Middle frontal gyrus (tissue), 1 donor: ENCODE measurements at regions not wholly inside any gene's neighbourhood (a gene's known extent, or its start where the extent isn't known, plus 50 kb on each side); places are given as distances from the start of the nearest gene placed in this dataset.

Experiments
- DNase-seq: peaks from one replicate; pipeline ENCODE4 v3.0.0-alpha.2; 2015; ENCODE audit warnings: low spot score; ENCODE audit errors: extremely low spot score

GRCh38 chr5:175805256-175806011 is 65.9 kb upstream of the CPLX2 start:
- no peak for DNase-seq

- no peak for DNase-seq
Measured at GRCh38 chr5:175808711-175809110, 62.7 kb upstream of the CPLX2 start.

DNA sequence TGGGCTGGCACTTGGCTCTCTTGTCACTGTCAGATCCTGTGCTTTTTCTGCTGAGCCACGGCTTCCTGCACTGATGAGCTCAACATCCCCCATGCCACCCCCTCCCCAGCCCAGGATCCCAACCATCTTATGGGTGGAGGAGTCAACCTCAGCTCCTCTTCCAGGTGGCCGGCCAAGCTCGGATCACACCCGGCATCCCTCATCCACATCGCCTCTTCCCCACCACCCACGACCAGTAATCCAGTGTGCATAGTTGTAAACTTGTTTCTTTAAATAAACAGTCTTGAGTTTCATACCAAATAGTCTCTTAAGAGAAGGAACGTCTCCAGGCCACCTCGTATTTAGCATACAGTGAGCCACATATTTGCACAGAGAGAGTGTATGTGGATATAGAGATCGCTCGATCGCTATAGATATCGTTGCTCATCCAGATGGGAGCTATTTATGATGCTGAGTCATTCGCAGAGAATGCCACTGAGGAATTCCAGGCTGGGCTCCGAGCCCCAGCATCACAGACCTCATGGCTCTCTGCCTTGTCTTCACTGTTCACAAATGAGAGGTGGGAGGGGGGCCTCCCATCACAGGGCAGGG is 61.8 kb upstream of the CPLX2 start:
- DNase-seq, result peak; percentile 66

DNA sequence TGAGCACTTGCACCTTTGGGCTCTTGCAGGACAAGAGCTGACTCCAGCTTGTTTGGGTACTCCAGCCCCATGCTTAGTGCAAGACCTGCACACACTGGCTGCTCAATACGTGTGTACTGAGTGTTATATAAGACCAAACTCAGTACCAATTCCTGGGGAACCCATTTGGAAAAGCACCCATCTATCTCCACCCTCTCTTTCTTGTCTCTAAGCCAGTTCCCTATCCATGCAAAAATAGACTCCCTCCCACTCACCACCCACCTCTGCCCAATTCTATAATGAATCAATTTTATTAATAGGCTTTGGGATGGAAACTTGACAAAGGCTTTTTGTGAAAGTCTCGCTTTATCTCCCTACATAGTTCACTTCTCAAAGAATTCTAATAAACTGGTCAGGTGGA is 60.9 kb upstream of the CPLX2 start:
- no peak for DNase-seq

DNA sequence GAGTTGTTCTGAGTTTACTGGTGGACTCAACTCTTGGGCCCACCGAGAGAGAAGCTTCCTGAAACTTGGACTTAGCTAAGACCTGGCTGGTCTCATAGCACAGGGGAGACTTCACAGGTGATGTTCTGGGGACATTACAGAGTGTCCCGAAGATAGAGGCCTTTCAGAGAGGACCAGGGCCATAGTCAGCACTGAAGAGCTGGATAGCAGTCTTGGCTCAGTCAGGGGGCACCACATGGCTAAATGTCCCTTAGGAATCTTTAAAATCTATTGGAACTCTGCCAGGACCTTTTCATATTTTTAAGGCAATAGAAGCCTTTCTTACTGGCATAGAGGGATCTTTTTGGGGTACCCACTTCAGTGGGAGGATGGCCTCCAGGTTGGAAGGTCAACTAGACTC is 59.8 kb upstream of the CPLX2 start:
- no peak for DNase-seq

DNA sequence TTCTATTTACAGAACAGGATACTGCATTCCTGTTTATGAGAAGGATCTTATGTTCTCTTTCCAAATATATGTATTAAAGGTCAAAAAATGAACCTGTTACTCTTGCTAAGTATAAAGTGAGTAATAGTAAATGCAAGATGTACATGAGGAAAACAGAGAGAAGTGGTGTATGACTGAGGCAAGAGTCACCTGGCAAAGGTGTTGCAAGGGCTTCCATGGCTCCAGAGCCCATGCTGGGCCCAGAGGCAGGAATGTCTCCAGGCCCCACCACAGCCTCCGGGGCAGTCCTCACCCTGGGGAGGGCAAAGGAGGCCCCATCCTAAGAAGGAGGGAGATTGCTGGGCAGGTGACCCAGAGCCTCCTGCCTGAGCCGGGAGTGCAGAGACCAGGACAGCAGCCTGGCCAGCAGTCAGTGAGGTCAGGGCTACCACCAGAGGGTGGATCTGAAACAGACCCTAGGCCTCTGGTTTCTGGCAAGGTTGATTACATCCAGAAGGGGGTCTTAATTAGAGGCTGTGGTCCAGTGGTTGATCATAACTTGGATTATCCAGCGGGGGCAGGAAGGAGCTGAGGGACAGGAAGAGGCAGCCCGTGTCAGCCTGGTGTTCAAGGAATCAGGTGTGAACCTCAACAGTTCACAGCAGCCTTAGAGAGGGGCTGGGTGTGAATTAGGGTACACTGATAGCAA is 57.3 kb upstream of the CPLX2 start:
- DNase-seq, result no peak

DNA sequence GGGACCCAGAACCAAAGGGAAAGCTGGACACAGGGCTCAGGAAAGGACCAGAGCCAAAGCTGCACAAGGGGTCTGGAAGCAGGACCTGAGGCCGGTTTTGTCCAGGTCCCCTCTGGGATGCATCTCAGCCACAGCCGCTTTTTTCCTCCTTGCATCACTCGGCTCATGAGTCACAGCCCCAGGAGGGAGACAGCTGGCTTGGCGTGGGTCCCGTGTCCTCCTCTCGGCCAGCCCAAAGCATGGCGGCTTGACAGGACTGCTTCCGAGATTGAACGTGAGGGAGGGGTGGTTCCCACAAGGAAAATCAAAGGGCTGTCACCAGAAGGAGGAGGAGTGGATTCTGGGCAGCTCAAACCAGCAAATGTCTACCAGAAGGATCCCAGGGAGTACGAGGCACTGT is 56.7 kb upstream of the CPLX2 start:
- DNase-seq, result peak; percentile 37

GRCh38 chr5:175815126-175815913 is 56.1 kb upstream of the CPLX2 start:
- DNase-seq, result no peak

DNA sequence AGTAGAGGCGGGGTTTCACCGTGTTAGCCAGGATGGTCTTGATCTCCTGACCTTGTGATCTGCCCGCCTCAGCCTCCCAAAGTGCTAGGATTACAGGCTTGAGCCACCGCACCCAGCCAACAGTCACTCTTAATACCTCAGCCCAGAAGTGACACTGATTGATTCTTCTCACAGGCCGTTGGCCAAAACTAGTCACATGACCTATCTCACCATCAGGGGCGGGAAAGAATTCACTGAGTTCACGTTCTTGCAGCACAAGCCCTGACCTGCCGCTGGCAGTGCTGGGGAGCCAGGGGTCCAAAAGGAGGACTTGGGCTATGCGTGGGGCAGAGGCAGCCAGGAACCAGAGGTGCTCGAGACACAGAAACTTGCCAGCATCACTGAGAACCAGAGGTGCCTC is 55.0 kb upstream of the CPLX2 start:
- no peak for DNase-seq

GRCh38 chr5:175819090-175819425 is 52.3 kb upstream of the CPLX2 start:
- DNase-seq, result no peak

DNA sequence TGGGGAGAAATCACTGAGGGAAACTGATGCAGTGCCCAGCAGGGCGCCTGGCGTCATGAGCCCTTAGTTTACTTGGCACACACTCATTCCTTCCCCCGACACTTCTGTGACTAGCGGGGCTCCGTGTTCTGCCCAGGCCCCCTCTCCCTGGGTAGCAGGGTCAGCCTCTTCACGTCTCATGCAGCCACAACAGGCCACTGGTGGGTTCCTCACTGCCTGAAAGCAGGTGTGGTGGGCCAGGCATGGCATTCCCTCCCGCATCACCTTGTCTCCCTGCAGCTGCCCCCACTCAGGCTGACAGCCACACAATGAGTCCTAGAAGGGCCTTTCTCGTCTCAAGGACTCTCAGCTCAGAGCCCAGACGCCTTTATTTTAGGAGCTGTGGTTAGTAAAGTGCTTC is 51.1 kb upstream of the CPLX2 start:
- no peak for DNase-seq
